Prostate gland (tissue), 2 donors: ENCODE measurements at regions not wholly inside any gene's neighbourhood (a gene's known extent, or its start where the extent isn't known, plus 50 kb on each side); places are given as distances from the start of the nearest gene placed in this dataset.

Experiments used
- CTCF ChIP-seq, 4 experiments: fragments of 200-600 bp in 2 of 4; fragments of 450-650 bp in 2 of 4; sonication (generic) in 2 of 4; IDR thresholded peaks; 1 replicate in 3 of 4; 2 replicates in 1 of 4; pipeline ENCODE4 v1.5.1; 2016 to 2019; ENCODE audit warnings: antibody characterized with exemption in 4 of 4, mild to moderate bottlenecking in 2 of 4, moderate library complexity in 2 of 4
- POLR2A ChIP-seq: fragments of 450-650 bp; IDR thresholded peaks from one replicate; pipeline ENCODE4 v1.6.1; 2016; ENCODE audit warnings: antibody characterized with exemption, mild to moderate bottlenecking

GRCh38 chr3:82141592-82141991, 380.1 kb upstream of the GBE1 start:
- TF ChIP-seq POLR2A, result no peak
- TF ChIP-seq CTCF (IDR thresholded peaks at IDR 0.05), result no peak
